ENCODE measurements at regions not wholly inside any gene's neighbourhood (a gene's known extent, or its start where the extent isn't known, plus 50 kb on each side); places are given as distances from the start of the nearest gene placed in this dataset.

GRCh38 chr5:5770825-5771224 lies 348.3 kb downstream of the ICE1 start:
- H3K4me3 ChIP-seq: no peak overlapping the region
- no peaks in the 10 kb centered on the region for H3K9me3 ChIP-seq
- no peak for DNase-seq
- H3K36me3 ChIP-seq: no peaks in the 10 kb centered on the region
- H3K27ac ChIP-seq: no peak overlapping the region
- H3K4me1 ChIP-seq: no peaks in the 10 kb centered on the region
- no peak for TF ChIP-seq POLR2A (IDR thresholded peaks at IDR 0.05)
- no peak for TF ChIP-seq CTCF (IDR thresholded peaks at IDR 0.05)
- H3K27me3 ChIP-seq: no peaks in the 10 kb centered on the region

GRCh38 chr5:5767286-5767928 lies 344.9 kb downstream of the ICE1 start:
- H3K4me3 ChIP-seq: no peak overlapping the region
- no peak overlapping the region for H3K27ac ChIP-seq
- DNase-seq: no peak
- no peaks in the 10 kb centered on the region for H3K36me3 ChIP-seq
- H3K4me1 ChIP-seq: no peaks in the 10 kb centered on the region
- H3K27me3 ChIP-seq: no peaks in the 10 kb centered on the region
- H3K9me3 ChIP-seq: no peaks in the 10 kb centered on the region
- TF ChIP-seq POLR2A (IDR thresholded peaks at IDR 0.05) (no peak), CTCF (IDR thresholded peaks at IDR 0.05) (no peak)

GRCh38 chr5:5765066-5765850 lies 342.8 kb downstream of the ICE1 start:
- no peak for DNase-seq
- Histone ChIP-seq H3K27me3 (no peaks in the 10 kb centered on the region), H3K4me1 (no peaks in the 10 kb centered on the region), H3K27ac (no peak overlapping the region), H3K4me3 (no peak overlapping the region), H3K9me3 (no peaks in the 10 kb centered on the region), H3K36me3 (no peaks in the 10 kb centered on the region)
- TF ChIP-seq POLR2A (IDR thresholded peaks at IDR 0.05): no peak
- no peak for TF ChIP-seq CTCF (IDR thresholded peaks at IDR 0.05)

GRCh38 chr5:5764246-5764645 lies 341.8 kb downstream of the ICE1 start:
- Histone ChIP-seq H3K36me3 (no peaks in the 10 kb centered on the region), H3K9me3 (no peaks in the 10 kb centered on the region), H3K27me3 (no peaks in the 10 kb centered on the region), H3K4me1 (no peaks in the 10 kb centered on the region), H3K4me3 (no peak overlapping the region), H3K27ac (no peak overlapping the region)
- DNase-seq: no peak
- TF ChIP-seq POLR2A (IDR thresholded peaks at IDR 0.05): no peak
- no peak for TF ChIP-seq CTCF (IDR thresholded peaks at IDR 0.05)

- no peak overlapping the region for H3K4me3 ChIP-seq
- TF ChIP-seq CTCF (IDR thresholded peaks at IDR 0.05) (no peak), POLR2A (IDR thresholded peaks at IDR 0.05) (no peak)
- no peaks in the 10 kb centered on the region for H3K27me3 ChIP-seq
- H3K36me3 ChIP-seq: no peaks in the 10 kb centered on the region
- no peaks in the 10 kb centered on the region for H3K4me1 ChIP-seq
- H3K9me3 ChIP-seq: no peaks in the 10 kb centered on the region
- no peak for DNase-seq
- H3K27ac ChIP-seq: peak overlapping the region in 1 of 4 donors; percentile 47
Measured at GRCh38 chr5:5756762-5757161, 334.3 kb downstream of the ICE1 start.

All from Peyer's patch (tissue), 4 donors.